GM21447 (cell line): ENCODE measurements at regions not wholly inside any gene's neighbourhood (a gene's known extent, or its start where the extent isn't known, plus 50 kb on each side); places are given as distances from the start of the nearest gene placed in this dataset.
"Not testable (repeated sequence)": the region's sequence is repeated elsewhere in the genome, so short reads cannot be mapped to it uniquely, and the experiment has no call there.

Experiments
- ATAC-seq: cut with Tn5 transposase; IDR thresholded peaks from one replicate; pipeline ENCODE4 v1.9.1; 2021; ENCODE audit not compliant: unreplicated experiment

- no peak for ATAC-seq
Observed at GRCh38 chr14:34300882-34301734, 160.9 kb downstream of the SPTSSA start.

GRCh38 chr14:34300330-34300729 is 161.7 kb downstream of the SPTSSA start:
- ATAC-seq, result no peak

GRCh38 chr14:34299360-34299759 is 162.7 kb downstream of the SPTSSA start:
- no peak for ATAC-seq

- no peak for ATAC-seq
Observed at GRCh38 chr14:34297786-34298520, 164.1 kb downstream of the SPTSSA start.

- ATAC-seq, result no peak
Observed at GRCh38 chr14:34283590-34283989, 178.4 kb downstream of the SPTSSA start.

GRCh38 chr14:34277191-34277590 is 184.8 kb downstream of the SPTSSA start:
- no peak for ATAC-seq

- ATAC-seq, result no peak
Observed at GRCh38 chr14:34275530-34275929, 186.5 kb downstream of the SPTSSA start.

GRCh38 chr14:34275078-34275477 is 187.0 kb downstream of the SPTSSA start:
- no peak for ATAC-seq

- ATAC-seq, result not testable (repeated sequence)
Observed at GRCh38 chr14:34273716-34274115, 188.3 kb downstream of the SPTSSA start.

GRCh38 chr14:34270361-34270760 is 191.7 kb downstream of the SPTSSA start:
- no peak for ATAC-seq

- ATAC-seq, result no peak
Observed at GRCh38 chr14:34266344-34266743, 195.7 kb downstream of the SPTSSA start.

GRCh38 chr14:34262127-34262910 is 199.7 kb downstream of the SPTSSA start:
- ATAC-seq, result no peak

GRCh38 chr14:34259996-34260395 is 202.0 kb downstream of the SPTSSA start:
- ATAC-seq, result no peak

- ATAC-seq, result no peak
Observed at GRCh38 chr14:34258318-34258717, 203.7 kb downstream of the SPTSSA start.

GRCh38 chr14:34257505-34257904 is 204.5 kb downstream of the SPTSSA start:
- no peak for ATAC-seq

GRCh38 chr14:34256223-34256622 is 205.8 kb downstream of the SPTSSA start:
- ATAC-seq, result no peak

GRCh38 chr14:34254571-34254970 is 207.5 kb downstream of the SPTSSA start:
- ATAC-seq, result no peak

GRCh38 chr14:34254031-34254430 is 208.0 kb downstream of the SPTSSA start:
- ATAC-seq, result no peak

- no peak for ATAC-seq
Observed at GRCh38 chr14:34252227-34252626, 209.8 kb downstream of the SPTSSA start.

GRCh38 chr14:34251662-34252061 is 210.4 kb downstream of the SPTSSA start:
- ATAC-seq, result no peak

- ATAC-seq, result no peak
Observed at GRCh38 chr14:34250959-34251358, 211.1 kb downstream of the SPTSSA start.
